ENCODE measurements at regions not wholly inside any gene's neighbourhood (a gene's known extent, or its start where the extent isn't known, plus 50 kb on each side); places are given as distances from the start of the nearest gene placed in this dataset.

DNA sequence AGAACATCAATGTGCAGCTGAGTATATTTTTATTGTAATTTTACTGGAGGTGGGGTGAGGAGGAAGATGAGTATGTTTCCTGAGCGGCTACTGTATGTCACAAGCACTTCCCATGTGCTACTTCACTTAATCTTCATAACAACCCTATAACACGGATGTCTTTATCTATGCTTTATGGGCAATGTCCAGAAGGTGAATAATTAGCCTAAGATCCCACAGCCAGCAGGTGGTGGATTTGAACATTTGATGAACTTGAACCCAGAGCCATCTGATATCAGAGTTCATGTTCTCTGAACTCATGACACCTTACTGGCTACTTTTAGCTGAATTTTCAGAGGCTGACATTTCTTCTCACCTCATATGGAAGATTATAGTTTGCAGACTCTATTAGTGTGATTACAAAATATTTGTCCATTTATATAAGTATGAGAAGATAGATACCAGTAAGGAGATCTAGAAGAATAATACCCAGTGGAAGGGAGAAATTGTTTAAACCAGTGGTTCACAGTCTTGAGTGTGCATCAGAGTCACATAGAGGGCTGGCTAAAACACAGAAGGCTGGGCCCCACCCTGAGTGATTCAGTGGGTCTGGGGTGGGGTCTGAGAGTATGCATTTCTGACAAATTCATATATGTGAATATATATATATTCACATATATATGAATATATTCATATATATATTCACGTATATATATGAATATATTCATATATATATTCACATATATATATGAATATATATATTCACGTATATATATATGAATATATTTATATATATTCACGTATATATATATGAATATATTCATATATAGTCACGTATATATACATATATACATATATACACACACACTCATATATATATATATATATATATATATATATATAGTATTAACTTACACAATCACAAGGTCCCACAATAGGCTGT is 164.4 kb upstream of the NR3C1 start:
- intact Hi-C loops (cut with micrococcal nuclease): no loop called here

DNA sequence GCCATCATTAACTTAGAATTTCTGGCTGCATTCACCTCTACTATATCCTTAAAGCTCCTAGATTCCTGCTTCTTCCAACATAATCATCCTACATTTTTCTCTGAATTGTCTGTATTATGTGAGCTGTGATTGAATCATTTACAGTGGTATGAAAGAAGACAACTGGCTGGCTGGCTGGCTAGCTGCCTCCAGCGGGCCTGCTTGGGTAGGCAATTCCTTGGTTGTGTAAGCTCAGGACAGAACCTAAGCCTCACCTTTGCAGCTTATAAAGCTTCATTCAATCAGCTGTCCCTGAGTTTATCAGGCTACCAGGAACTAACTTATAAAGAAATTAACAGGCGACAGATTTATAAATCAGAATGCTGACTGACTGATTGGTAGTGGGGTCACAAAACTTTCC is 162.7 kb upstream of the NR3C1 start:
- intact Hi-C loops (cut with micrococcal nuclease): no loop called here

DNA sequence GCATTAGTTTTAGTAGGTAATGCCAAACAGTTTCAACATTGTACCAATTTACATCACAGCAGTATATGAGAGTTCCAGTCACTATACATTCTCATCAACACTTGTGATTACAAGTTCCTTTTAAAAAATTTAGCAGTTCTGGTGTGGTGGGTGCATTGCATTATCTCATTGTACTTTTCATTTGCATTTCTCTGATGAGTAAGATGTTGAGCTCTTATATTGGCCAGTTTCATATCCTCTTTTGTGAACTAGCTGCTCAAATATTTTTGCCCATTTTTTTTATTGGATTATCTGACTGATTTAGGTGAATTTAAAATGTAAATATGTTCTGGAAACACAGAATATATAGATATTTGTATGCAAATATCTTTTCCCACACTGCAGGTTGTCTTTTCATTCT is 160.9 kb upstream of the NR3C1 start:
- intact Hi-C loops (cut with micrococcal nuclease): no loop called here

DNA sequence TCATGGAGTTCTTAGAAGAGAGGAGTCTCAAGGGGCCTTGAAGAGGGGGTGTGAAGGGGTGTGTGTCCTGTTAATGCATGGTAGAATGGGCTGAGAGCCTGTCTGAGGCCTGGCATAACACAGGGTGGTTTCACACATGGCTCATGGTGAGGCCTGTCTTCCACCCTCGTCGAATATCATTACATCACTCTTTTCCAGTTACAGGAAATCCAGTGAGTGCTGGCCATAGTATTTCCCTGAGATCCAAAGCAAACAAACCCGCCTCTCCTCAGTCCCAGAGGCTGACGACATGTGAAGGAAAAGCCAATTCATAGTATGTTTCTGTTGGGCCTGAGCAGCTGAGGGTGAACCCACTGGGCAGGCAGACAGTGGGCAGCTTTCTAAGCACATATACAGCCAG is 159.4 kb upstream of the NR3C1 start:
- intact Hi-C loops (cut with micrococcal nuclease): no loop called here

DNA sequence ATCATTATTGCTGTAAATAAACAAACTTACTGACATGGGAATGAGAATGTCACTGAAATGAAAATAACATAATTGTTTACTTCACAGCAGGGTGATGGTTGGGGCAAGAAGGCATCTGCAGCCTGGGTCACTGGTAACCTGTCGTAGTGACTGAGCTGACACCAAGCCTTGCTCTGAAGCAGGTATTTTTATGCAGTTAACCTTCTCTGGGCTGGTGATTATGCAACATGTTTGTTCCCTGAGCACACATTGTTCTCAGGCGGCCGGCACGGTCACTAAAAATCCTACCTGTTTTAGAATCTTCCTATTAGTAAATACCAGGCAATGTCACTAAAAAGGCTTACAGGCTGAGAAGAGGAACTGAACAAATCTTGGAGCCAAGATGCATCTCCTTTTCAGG is 157.7 kb upstream of the NR3C1 start:
- intact Hi-C loops (cut with micrococcal nuclease): no loop called here

DNA sequence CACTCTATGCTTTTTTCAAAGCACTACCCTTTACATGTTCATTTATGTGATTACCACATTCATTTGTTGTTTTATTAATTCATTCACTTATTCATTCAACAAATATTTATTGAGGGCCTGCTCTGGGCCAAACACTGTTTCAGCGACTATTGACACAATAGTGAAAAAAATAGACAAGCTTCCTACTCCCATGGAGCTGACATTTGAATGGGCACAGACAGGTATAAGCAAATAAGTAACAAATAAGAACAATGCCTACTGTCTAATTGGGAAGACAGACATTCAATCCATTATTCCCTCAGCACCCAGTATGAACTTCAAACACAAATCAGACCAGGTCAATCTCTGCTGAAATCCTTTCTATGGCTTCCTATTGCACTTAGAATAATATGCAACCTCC is 156.9 kb upstream of the NR3C1 start:
- intact Hi-C loops (cut with micrococcal nuclease): no loop called here

DNA sequence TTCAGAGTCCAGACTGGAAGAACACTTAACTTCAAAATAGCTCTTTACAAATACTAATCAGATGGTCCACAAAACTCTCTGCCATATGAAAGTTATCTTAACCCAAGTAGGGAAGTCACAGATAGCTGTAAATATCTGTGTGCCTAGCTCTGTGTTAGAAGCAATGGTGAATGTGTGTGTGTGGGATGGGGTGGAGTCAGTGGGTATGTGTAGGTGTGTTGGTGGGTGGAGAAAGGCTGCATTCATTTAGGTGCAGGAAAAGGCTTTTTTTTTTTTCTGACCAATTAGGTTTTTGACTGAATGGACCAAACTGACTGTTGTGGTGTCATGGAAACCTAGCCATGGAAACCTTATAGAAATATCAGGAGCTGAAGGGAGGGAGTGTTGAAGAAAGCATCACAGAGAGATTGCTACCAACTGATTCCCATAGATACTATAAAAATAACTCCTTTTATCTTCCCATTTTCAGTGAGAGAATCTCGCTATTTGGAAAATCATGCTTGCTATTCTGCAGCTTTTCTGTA is 156.2 kb upstream of the NR3C1 start:
- intact Hi-C loops (cut with micrococcal nuclease): no loop called here

DNA sequence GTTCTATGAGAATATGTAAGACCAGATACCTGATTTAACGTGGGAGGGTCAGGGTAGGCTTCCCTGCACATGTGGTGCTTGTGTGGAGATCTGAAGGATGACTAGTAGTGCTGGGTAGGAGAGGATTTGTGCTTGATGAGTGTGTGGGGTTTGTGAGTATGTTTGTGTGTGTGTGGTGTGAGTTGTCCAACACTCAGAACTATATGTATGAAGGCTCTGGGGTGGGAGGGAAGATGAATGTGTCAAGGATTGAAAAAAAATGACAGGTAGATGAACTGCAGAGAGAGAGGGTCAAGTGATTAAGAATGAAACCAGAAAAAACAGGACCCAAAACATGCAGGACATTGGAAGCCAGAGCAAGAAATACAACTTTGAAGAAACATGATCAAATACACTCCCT is 154.6 kb upstream of the NR3C1 start:
- intact Hi-C loops (cut with micrococcal nuclease): no loop called here

DNA sequence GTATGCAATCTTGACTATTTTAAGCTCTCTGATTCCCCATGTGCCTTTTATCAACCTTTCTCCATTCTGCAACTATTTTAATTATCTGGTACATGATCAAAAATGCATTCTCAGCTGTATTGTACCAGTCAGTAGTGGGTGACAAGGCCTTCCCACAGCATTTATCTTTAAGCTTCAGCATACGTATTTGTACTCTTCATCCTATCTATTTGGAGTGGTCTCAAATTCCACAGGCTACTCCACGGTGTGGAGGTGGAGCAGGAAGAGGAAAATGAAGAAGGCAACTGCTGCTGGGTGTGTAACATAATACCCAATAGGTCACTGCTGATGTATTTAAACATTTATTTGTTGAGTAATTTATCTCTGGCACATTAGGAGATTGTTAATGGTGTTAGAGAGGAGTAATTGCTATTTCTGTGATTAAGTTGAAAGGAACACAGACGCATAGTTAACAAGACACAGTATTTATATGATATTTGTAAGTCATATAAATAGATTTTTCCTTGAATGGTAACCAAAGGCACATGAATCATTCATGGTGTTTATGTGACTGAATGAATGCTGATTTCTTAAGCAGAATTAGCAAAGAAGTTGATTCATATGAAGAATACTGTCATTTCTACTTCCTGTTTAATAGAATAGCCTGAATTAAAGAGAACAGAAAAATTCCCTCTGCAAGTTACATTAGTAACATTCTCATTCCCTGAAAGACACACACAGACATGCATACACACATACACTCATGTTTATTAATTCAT is 153.8 kb upstream of the NR3C1 start:
- intact Hi-C loops (cut with micrococcal nuclease): no loop called here

DNA sequence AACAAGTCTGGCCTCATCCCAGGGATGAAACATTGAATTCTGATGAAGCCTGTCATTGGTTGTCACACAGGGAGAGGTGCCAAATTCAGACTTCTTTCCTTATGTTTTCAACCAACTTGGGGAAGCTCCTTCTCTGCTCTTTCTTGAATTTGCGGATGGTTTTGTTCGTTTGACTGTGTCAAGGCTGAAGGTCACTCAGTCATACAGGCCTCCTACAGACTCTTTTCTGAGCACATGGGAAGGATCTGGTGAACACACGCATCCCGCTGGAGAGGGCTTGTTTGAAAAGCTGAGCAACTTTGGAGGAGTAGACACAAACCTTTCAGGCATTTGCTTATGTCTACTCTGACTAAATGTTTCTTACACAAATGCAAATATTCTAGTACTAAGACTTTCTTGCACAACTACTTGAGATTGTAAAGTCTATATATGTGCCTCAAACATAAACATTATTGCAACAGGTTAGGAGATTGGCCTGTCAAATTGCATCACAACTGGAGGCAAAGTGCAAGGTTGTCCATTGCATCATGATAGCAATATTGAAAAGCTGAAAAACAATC is 151.5 kb upstream of the NR3C1 start:
- intact Hi-C loops (cut with micrococcal nuclease): no loop called here

DNA sequence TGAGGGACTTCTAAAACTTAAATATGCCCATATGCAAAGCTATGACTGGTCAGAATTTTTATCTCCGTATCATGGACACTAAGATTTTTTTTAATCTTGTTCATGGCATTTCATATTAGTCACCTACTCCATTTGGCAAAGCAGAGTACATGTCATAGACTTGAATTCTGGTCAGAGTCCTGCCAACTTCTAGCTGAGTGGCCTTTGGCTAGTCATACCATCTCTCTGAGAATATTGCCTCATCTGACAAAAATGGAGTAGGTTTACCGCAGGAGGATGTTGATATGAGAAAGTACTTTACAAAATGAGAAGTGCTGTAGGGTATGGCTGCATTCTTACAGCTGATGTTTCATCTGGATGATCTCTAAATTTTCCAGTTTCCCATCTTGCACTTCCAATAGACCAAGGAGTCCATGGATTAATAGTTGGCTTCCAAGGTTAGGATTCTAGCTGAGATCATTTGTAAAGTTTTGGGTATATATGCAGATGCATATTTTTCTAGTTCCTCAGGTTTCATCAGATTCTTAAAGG is 150.8 kb upstream of the NR3C1 start:
- intact Hi-C loops (cut with micrococcal nuclease): no loop called here

DNA sequence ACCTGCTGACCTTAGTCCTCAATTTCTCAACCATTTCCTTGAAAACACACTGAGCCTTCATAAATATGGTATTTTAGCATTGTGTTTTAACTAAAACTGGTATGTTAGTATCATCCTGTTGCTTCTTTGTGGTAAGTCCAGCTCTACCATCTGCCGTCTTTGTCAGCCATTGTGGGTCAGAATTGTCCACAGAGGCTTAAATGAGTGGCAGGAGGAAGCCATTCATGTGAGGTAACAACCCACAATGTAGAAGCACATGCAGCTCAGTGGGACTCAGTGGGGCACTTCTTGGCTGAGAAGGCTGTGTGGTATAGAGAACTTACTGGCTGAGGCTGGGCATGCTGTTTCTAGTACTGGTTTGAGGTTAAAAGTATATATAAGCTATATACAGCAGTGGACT is 149.2 kb upstream of the NR3C1 start:
- intact Hi-C loops (cut with micrococcal nuclease): no loop called here

DNA sequence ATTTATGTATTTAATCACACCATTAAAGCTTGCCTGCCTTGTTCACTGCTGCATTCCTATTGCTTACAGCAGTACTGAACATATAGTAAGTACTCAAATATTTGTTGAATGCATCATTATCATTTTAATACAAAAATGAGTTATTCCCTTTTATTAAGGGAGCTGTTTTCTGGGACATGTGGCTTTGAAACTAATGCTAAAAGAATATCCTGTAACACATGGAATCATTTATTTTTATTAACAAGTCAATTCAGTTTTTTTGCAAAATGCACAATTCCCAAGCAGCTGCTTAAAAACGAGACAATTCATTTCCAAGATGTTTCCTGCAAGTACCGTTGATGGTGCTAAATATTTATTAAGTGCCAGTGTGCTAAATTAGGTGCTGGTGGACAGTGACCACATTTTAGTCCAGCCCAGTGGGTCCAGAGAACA is 148.3 kb upstream of the NR3C1 start:
- intact Hi-C loops (cut with micrococcal nuclease): no loop called here

DNA sequence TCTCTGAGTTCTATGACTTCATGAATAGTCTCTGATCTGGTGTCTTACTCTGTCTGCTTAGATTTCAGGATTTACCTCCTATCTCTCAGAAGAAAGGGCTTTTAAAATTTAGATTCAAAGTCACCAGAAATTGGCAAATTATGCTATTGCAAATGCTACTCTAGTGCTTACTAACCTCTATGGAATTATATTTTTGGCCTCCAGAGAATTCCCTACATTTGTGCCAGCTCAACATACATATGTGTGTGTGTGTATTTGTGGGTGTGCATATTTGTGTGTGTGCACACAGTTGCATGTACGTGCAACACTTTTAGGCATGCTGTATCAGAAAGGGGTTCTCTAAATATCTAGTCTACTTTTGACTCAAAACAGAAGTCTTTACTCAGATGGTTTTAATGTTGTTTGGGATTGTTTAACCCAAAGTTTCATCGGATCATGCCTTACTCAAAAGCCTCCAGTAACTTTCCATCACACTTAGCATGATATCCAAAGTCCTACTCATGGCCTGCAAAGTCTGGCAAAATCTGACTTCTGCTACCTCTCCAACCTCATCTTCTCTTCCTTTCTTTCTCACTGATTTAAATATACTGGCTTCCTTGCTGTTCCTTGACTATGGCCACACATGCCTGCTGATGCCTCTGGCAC is 147.6 kb upstream of the NR3C1 start:
- intact Hi-C loops (cut with micrococcal nuclease): no loop called here

DNA sequence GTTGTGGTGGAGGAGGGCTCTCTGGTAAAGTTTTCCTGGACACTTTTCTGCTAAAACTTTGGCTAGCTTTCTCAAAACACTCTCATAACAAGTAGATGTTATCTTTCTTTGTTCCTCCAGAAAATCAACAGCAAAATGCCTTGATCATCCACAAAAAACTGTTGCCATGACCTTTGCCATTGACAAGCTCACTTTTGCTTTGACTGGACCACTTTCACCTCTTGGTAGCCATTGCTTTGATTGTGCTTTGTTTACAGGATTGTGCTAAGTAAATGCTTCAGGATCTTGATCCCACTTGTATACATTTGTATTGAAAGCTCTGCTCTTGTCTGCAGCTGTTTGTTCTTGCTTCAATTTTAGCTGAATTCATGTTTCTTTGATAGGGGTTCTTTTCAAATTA is 143.9 kb upstream of the NR3C1 start:
- intact Hi-C loops (cut with micrococcal nuclease): no loop called here

DNA sequence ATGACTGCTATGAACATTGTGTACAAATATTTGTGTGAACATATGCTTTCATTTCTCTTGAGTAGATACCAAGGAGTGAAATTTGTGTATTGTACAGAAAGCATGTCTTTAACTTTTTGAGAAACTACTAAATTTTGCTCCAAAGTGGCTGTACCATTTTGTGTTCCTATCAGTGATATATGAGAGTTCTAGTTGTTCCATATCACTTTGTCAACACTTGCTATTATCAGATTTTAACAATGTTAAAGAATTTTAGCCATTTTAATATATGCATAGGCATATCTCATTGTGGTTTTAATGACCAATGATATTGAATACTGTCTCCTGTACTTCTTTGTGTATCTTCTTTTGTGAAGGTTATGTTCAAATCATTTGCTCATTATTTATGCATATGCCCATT is 142.9 kb upstream of the NR3C1 start:
- intact Hi-C loops (cut with micrococcal nuclease): no loop called here

DNA sequence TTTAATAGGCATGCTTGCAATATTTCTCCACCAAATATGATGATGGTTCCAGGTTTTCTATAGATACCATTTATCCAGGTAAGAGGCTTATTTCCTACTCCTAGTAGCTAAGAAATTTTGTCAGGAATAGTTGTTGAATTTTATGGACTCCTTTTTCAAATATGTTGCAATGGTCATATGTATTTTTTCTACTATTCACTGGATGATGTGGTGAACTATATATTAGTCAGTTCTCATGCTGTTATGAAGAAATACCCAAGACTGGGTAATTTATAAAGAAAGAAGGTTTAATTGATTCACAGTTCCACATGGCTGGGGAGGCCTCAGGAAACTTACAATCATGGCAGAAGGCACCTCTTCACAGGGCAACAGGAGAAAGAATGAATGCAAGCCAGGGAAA is 141.1 kb upstream of the NR3C1 start:
- intact Hi-C loops (cut with micrococcal nuclease): no loop called here

DNA sequence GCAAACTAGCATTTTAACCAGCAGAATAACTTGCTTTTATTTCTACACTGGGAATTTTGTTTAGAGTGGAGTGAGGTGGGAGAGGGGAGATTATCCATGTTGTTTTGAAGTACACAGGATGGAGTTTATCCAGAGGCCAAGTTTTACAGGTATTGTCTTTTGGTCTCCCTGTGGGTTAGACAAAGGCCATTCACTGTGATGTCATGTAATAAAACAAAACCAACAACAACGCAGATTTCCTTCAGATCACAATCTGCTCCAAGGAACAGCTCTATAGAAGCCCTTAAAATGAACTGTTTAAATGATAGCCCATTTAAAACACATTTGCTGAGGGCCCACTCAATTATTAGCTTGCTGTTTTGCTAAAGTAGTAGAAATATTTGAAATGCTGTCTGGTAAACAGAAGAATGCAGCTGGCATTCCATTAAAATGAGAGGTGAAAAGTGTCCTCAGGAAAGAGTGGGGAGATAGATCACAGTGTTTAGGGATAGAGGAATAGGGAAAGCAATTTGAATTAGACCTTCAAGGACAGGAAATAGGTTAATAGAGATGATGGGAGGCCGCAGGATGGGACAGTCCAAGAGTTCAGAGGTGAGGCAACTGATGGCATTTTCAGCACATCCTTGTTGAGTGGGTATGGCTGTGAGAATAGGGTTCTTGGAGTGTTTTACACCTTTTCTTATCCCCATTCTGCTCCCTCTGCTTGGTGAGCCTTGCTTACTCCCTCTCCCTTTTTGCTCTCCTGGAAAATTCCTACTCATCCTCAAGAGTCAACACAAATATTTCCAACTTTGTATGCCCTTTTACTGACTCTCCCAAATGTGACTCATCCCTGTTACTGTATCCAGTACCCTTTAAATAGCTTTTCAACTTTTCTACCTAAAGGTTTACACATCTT is 140.1 kb upstream of the NR3C1 start:
- intact Hi-C loops (cut with micrococcal nuclease): no loop called here

DNA sequence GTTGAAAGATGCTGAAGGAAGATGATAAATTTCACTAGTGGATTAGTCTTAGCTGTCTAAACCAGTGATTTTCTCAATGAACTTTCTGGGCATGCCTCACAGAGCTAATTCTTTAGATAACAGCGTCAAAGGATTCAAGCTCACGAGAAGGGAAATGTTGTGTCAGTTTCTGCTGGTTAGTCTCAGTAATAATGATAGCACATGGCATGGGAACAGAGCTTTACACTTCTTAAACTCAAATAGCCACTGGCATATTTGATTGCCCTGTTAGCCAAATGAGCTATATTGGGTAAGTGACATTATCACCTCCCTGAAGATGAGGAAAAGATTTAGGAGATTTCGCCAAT is 139.3 kb upstream of the NR3C1 start:
- intact Hi-C loops (cut with micrococcal nuclease): no loop called here

Measured in T-helper 2 cell treated with Interferon-gamma antibody and Interleukin-4, amounts not matched to agents 100 ng/mL and 5 ng/mL, for 36 hours (primary cell).